ENCODE measurements at regions not wholly inside any gene's neighbourhood (a gene's known extent, or its start where the extent isn't known, plus 50 kb on each side); places are given as distances from the start of the nearest gene placed in this dataset.
"Not testable (repeated sequence)": the region's sequence is repeated elsewhere in the genome, so short reads cannot be mapped to it uniquely, and the experiment has no call there.

DNA sequence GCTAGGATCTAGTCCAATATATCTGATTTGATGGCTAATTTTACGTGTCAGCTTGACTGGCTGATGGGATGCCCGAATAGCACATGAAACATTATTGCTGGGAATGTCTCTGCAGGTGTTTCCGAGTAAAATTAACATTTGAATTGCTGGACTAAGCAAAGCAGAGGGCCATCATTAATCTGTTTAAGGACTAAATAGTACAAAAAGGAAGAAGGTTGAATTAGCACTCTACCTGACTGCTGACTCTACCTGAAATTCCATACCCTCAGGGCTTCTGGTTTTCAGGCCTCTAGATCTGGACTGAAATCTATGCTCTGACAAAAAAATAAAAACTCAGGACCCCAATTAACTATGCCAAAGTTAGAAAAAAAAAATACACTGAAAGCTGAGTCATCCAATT is 1021.9 kb downstream of the FAM133A start:
- Histone ChIP-seq H3K9me3 (replicated peaks in 1 of 2; ENCODE audit: control insufficient read depth in 1 of 2, insufficient read depth in 1 of 2, low read length in 2 of 2) (no peaks in the 10 kb centered on the region), H3K79me2 (ENCODE audit: insufficient read depth, low read length) (no peaks in the 10 kb centered on the region), H3K4me3 (replicated peaks in 1 of 3; ENCODE audit: low read depth in 2 of 3, low read length in 3 of 3) (no peak overlapping the region), H3K27ac (ENCODE audit: low read depth in 1 of 2, low read length in 2 of 2) (no peak overlapping the region), H4K20me1 (ENCODE audit: insufficient read depth, low read length) (no peaks in the 10 kb centered on the region), H3K4me1 (ENCODE audit: control insufficient read depth in 1 of 2, insufficient read depth in 2 of 2, low read length in 2 of 2) (no peaks in the 10 kb centered on the region), H3K9ac (ENCODE audit: insufficient read depth, low read length, poor library complexity, severe bottlenecking) (no peak overlapping the region), H3K4me2 (replicated peaks; ENCODE audit: extremely low read depth, low read length, poor library complexity, severe bottlenecking) (no peak overlapping the region), H3K27me3 (ENCODE audit: control insufficient read depth in 2 of 2, insufficient read depth in 2 of 2, low read length in 2 of 2) (no peaks in the 10 kb centered on the region), H2AFZ (ENCODE audit: insufficient read depth, low read depth, low read length, poor library complexity, severe bottlenecking) (no peak overlapping the region), H3K36me3 (replicated peaks in 1 of 2; ENCODE audit: control insufficient read depth in 1 of 2, insufficient read depth in 2 of 2, low read length in 2 of 2) (no peaks in the 10 kb centered on the region)
- Mint-ChIP-seq H3K4me3 (no peak overlapping the region), H3K4me1 (no peaks in the 10 kb centered on the region), H3K9me3 (peaks cover 0 to 13% (median 2%) of the 10 kb centered on the region in 7 donors), H3K27me3 (ENCODE audit: low read depth in 3 of 3) (peaks cover 0 to 2% (median 0%) of the 10 kb centered on the region in 3 donors), H3K36me3 (no peaks in the 10 kb centered on the region), H3K27ac (no peak overlapping the region)
- 100% methylated on average over 1 of the region's 3 CpGs for WGBS (ENCODE audit: insufficient coverage)
- intact Hi-C loops (cut with micrococcal nuclease) = no loop called here
- DNase-seq = no peak
- TF ChIP-seq, protein P1, sequence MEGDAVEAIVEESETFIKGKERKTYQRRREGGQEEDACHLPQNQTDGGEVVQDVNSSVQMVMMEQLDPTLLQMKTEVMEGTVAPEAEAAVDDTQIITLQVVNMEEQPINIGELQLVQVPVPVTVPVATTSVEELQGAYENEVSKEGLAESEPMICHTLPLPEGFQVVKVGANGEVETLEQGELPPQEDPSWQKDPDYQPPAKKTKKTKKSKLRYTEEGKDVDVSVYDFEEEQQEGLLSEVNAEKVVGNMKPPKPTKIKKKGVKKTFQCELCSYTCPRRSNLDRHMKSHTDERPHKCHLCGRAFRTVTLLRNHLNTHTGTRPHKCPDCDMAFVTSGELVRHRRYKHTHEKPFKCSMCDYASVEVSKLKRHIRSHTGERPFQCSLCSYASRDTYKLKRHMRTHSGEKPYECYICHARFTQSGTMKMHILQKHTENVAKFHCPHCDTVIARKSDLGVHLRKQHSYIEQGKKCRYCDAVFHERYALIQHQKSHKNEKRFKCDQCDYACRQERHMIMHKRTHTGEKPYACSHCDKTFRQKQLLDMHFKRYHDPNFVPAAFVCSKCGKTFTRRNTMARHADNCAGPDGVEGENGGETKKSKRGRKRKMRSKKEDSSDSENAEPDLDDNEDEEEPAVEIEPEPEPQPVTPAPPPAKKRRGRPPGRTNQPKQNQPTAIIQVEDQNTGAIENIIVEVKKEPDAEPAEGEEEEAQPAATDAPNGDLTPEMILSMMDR (IDR thresholded peaks at IDR 0.05) = no peak

DNA sequence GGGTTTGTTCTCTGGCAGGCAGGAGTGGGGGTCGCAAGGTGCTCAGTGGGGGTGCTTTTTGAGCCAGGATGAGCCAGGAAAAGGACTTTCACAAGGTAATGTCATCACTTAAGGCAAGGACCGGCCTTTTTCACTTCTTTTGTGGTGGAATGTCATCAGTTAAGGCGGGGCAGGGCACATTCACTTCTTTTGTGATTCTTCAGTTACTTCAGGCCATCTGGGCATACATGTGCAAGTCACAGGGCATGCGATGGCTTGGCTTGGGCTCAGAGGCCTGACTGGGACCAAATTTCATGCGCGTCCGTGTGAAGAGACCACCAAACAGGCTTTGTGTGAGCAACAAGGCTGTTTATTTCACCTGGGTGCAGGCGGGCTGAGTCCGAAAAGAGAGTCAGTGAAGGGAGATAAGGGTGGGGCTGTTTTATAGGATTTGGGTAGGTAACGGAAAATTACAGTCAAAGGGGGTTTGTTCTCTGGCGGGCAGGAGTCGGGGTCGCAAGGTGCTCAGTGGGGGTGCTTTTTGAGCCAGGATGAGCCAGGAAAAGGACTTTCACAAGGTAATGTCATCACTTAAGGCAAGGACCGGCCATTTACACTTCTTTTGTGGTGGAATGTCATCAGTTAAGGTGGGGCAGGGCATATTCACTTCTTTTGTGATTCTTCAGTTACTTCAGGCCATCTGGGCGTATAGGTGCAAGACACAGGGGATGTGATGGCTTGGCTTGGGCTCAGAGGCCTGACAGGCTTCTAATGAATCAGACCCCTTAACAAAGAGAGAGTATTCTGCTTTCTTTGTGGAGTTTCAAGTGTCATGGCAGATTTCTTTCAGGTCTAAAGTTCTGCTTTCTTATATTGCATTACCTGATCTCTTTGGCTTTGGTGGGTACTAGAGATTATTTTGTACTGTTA is 1030.6 kb downstream of the FAM133A start:
- H3K27ac ChIP-seq (ENCODE audit: low read depth in 1 of 2, low read length in 2 of 2); DNase-seq; H3K4me3 Mint-ChIP-seq; H4K20me1 ChIP-seq (ENCODE audit: insufficient read depth, low read length); H3K4me3 ChIP-seq (replicated peaks in 1 of 3; ENCODE audit: low read depth in 2 of 3, low read length in 3 of 3); H3K79me2 ChIP-seq (ENCODE audit: insufficient read depth, low read length); H3K4me1 Mint-ChIP-seq; H3K4me2 ChIP-seq (replicated peaks; ENCODE audit: extremely low read depth, low read length, poor library complexity, severe bottlenecking); H3K9me3 ChIP-seq (replicated peaks in 1 of 2; ENCODE audit: control insufficient read depth in 1 of 2, insufficient read depth in 1 of 2, low read length in 2 of 2); H2AFZ ChIP-seq (ENCODE audit: insufficient read depth, low read depth, low read length, poor library complexity, severe bottlenecking); H3K27me3 Mint-ChIP-seq (ENCODE audit: low read depth in 3 of 3); H3K9ac ChIP-seq (ENCODE audit: insufficient read depth, low read length, poor library complexity, severe bottlenecking); H3K4me1 ChIP-seq (ENCODE audit: control insufficient read depth in 1 of 2, insufficient read depth in 2 of 2, low read length in 2 of 2); H3K27me3 ChIP-seq (ENCODE audit: control insufficient read depth in 2 of 2, insufficient read depth in 2 of 2, low read length in 2 of 2); intact Hi-C loops (cut with micrococcal nuclease); H3K36me3 Mint-ChIP-seq; H3K36me3 ChIP-seq (replicated peaks in 1 of 2; ENCODE audit: control insufficient read depth in 1 of 2, insufficient read depth in 2 of 2, low read length in 2 of 2): not testable (repeated sequence)
- Mint-ChIP-seq H3K9me3 (peaks cover 1 to 16% (median 10%) of the 10 kb centered on the region in 7 donors), H3K27ac (peak overlapping the region in 1 of 7 donors; percentile 50)
- 100% methylated on average over 5 of the region's 15 CpGs for WGBS (ENCODE audit: insufficient coverage)

Data from CD14-positive monocyte (primary cell).